HG03571 (cell line): ENCODE measurements at regions not wholly inside any gene's neighbourhood (a gene's known extent, or its start where the extent isn't known, plus 50 kb on each side); places are given as distances from the start of the nearest gene placed in this dataset.

ENCODE experiments used
- ATAC-seq: cut with Tn5 transposase; IDR thresholded peaks from one replicate; pipeline ENCODE4 v1.9.1; 2021; ENCODE audit not compliant: unreplicated experiment

GRCh38 chr12:98244136-98244535 lies 271.3 kb upstream of the TMPO start:
- no peak for ATAC-seq

- no peak for ATAC-seq
Measured at GRCh38 chr12:98253207-98254037, 262.0 kb upstream of the TMPO start.

DNA sequence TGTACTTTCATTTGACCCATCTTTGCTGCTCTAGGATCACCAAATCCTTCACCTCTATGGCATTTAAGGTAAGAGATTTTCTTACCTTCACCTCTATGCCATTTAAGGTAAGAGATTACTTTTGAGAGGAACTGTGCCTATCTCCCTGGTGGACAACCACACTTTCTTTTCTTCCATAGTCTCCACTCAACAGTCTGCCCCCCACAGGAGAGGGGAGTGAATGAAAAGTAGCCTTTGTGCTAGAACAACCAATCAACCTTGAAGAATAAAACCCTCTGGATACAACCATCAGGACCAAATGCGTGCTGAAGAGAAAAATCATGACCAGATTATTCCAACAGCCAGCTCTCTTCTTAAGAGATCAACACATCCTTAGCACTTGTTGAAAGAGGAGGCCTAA lies 258.6 kb upstream of the TMPO start:
- ATAC-seq = no peak

- no peak for ATAC-seq
Measured at GRCh38 chr12:98259693-98260092, 255.7 kb upstream of the TMPO start.

DNA sequence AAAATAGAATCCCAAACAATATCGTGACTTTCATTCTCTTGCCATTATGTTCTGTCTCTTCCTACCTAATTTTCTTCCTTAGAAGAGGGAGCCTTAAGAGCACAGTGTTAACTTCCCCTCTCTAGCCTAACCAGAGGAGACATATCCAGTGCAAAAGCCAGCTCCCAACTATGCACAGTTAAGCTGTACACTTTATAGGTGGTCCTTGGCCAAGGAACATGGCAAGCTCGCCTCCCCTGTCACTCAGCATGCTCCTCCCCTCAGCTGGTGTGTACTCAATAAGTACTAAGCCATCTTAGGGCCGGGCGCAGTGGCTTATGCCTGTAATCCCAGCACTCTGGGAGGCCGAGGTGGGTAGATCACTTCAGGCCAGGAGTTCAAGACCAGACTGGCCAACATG lies 255.1 kb upstream of the TMPO start:
- no peak for ATAC-seq

- ATAC-seq = no peak
Measured at GRCh38 chr12:98262902-98263301, 252.5 kb upstream of the TMPO start.

GRCh38 chr12:98274430-98275130 lies 240.8 kb upstream of the TMPO start:
- ATAC-seq = peak; percentile 98

- peak; percentile 46 for ATAC-seq
Measured at GRCh38 chr12:98275131-98275475, 240.3 kb upstream of the TMPO start.

DNA sequence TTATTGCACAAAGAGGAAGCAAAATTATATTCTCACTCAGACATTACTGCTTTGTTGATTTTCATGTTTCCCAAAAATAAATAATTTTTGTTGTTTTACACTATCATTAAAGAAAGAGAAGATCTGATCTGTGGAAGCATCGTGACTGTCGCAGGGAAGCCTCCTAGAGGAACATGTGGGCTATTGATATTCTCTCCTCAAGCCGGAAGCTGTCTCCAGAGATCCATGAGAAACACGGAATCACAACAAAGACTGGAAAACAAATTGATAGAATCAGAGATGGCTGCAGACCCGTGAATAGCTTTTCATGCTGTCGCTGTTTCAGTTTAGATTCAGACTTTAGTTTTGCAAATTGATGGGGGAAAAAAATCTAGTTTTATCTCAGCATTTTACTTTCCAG lies 235.2 kb upstream of the TMPO start:
- ATAC-seq = no peak

- no peak for ATAC-seq
Measured at GRCh38 chr12:98280621-98281020, 234.8 kb upstream of the TMPO start.

- ATAC-seq = no peak
Measured at GRCh38 chr12:98291828-98292227, 223.6 kb upstream of the TMPO start.

- no peak for ATAC-seq
Measured at GRCh38 chr12:98294051-98294805, 221.2 kb upstream of the TMPO start.

DNA sequence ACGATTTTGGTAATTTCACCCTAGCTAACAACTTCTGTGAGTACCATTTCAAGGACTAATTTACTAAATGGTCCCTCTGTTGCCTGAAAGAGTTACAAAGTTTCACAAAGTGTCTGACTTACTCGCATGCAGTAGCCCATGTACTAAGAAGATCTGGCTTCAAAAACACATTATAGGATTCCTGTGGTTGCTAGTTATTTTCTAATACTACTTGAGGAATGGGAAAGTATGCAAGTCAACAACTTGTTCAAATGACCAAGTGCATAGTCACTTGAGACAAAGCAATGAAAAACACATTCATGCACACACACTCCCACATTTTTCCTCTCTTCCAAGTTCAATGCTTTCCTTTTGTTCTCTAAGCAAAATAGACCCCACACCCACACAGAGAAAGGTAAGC lies 219.7 kb upstream of the TMPO start:
- no peak for ATAC-seq

DNA sequence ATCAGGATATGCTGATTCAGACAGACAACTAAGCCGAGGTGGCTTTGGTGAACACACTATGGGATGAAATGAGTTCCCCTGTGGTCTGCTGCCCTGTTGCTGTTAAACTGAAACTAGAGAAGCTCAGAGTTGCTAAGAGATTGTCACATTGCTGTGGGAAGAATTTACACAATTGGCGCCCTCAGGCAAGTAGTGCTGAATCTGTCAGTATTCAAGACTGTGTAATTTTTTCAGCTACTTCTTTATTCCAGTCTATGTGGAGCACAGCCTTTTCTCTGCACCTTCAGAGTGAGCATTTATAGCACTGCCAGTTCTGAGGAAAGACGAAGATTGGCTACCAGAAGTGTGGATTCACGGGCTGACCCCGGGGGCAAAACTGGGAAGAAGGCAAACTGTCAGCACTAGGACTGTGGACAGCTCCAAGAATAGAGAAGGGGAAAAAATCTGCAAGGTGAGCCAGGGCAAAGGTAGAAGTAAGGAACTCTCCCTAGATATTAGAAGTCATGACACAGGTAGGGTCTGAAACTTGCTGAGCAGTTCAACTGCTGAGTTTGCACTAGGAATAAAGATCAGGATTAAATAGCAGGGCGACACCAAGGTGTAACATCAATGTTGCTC lies 218.8 kb upstream of the TMPO start:
- ATAC-seq = no peak

GRCh38 chr12:98297538-98297937 lies 217.9 kb upstream of the TMPO start:
- no peak for ATAC-seq

GRCh38 chr12:98308141-98308540 lies 207.2 kb upstream of the TMPO start:
- no peak for ATAC-seq

DNA sequence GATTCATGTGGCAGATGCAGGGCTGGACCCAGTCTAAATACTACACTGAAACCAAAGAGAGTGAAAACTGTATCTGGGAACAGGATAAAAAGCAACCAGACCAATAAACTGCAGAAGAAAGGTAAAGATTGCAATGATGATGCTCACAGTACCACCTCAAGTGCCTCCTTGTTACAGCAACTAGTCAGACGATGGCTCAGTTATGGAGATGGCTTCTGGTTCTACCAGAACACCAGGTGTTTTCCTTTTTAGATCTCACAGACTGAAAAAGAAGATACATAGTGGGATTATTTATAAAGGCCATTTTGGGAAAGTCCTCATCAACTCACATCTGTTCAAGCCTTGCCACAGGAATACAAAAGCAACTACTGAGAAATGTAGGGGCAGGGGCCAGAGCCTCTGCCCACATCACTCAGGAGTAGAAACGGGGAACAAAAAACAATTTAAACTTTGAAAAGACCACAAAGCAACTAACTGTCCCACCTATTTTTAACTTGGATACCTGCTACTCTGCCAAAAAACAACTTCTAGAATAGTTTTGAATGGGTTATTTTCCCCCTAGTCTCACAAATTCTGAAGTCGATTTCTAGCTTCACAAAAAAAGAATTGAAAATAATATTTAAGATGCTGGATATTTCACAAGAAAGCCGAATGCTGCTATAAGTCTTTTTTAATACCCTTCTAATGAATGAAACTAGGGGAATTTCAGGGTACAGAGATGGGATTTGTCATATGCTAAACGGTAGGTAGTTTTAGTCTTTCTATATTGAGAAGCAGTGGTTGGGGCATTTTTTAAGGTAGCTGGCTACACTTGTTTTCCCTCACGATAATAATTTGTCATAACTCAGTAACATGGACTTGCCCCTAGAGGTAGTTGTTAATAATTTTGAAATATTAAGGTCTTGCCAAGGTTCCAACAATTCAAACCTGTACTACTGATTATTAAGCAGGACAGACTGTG lies 197.2 kb upstream of the TMPO start:
- no peak for ATAC-seq

GRCh38 chr12:98319716-98320425 lies 195.5 kb upstream of the TMPO start:
- no peak for ATAC-seq

GRCh38 chr12:98325003-98325402 lies 190.4 kb upstream of the TMPO start:
- no peak for ATAC-seq

GRCh38 chr12:98328467-98328866 lies 186.9 kb upstream of the TMPO start:
- ATAC-seq = no peak
